ENCODE measurements at regions not wholly inside any gene's neighbourhood (a gene's known extent, or its start where the extent isn't known, plus 50 kb on each side); places are given as distances from the start of the nearest gene placed in this dataset.
A peak's percentile ranks its signal among the peaks of the same experiment; 100 is the strongest.

GRCh38 chr1:199338760-199339159, 688.8 kb upstream of the NR5A2 start:
- H3K4me1 ChIP-seq (ENCODE audit: control insufficient read depth, insufficient read depth, low read length) = no peaks in the 10 kb centered on the region
- H3K36me3 ChIP-seq (ENCODE audit: control insufficient read depth in 2 of 2, insufficient read depth in 1 of 2, low read length in 2 of 2) = no peaks in the 10 kb centered on the region
- POLR2A ChIA-PET = no interaction called here
- H3K9me3 ChIP-seq (ENCODE audit: control insufficient read depth, insufficient read depth, low read depth, low read length) = no peaks in the 10 kb centered on the region
- TF ChIP-seq ZNF274 (IDR thresholded peaks at IDR 0.05; ENCODE audit: low read length) (no peak), ZNF274 (tag by site-specific recombination; IDR thresholded peaks at IDR 0.05; ENCODE audit: borderline replicate concordance) (no peak), REPIN1 (tag by site-specific recombination; IDR thresholded peaks at IDR 0.05; ENCODE audit: low read depth) (no peak), ZNF114 (tag by site-specific recombination; IDR thresholded peaks at IDR 0.05) (no peak), ZIC2 (tag by site-specific recombination; IDR thresholded peaks at IDR 0.05) (no peak), ZNF398 (tag by site-specific recombination; IDR thresholded peaks at IDR 0.05) (no peak), ATF2 (tag by site-specific recombination; IDR thresholded peaks at IDR 0.05; ENCODE audit: low read depth) (peak; percentile 63; the same call in 1 of the 2 replicates)
- CTCF ChIA-PET = no interaction called here
- H3K27ac ChIP-seq (ENCODE audit: extremely low read depth, low read depth, low read length) = no peak overlapping the region
- H3K4me3 ChIP-seq (ENCODE audit: low read depth, low read length) = no peak overlapping the region

GRCh38 chr1:199352351-199352750, 675.2 kb upstream of the NR5A2 start:
- H3K27ac ChIP-seq (ENCODE audit: extremely low read depth, low read depth, low read length) = no peak overlapping the region
- no peaks in the 10 kb centered on the region for H3K4me1 ChIP-seq (ENCODE audit: control insufficient read depth, insufficient read depth, low read length)
- no peaks in the 10 kb centered on the region for H3K9me3 ChIP-seq (ENCODE audit: control insufficient read depth, insufficient read depth, low read depth, low read length)
- H3K36me3 ChIP-seq (ENCODE audit: control insufficient read depth in 2 of 2, insufficient read depth in 1 of 2, low read length in 2 of 2) = no peaks in the 10 kb centered on the region
- CTCF ChIA-PET = no interaction called here
- H3K4me3 ChIP-seq (ENCODE audit: low read depth, low read length) = no peak overlapping the region
- POLR2A ChIA-PET = no interaction called here
- no peak for TF ChIP-seq ZBTB1 (tag by site-specific recombination; IDR thresholded peaks at IDR 0.05)
- no peak for TF ChIP-seq ZNF596 (tag by site-specific recombination; IDR thresholded peaks at IDR 0.05)
- TF ChIP-seq ZNF37A (tag by site-specific recombination; IDR thresholded peaks at IDR 0.05) = no peak
- TF ChIP-seq GLI4 (tag by site-specific recombination; IDR thresholded peaks at IDR 0.05) = no peak
- TF ChIP-seq REST (tag by site-specific recombination; IDR thresholded peaks at IDR 0.05) = no peak
- no peak for TF ChIP-seq ZNF391 (tag by site-specific recombination; IDR thresholded peaks at IDR 0.05; ENCODE audit: borderline replicate concordance, low read depth)
- no peak for TF ChIP-seq ZNF518A (tag by site-specific recombination; conservative IDR thresholded peaks at IDR 0.05; ENCODE audit: low read depth)
- no peak for TF ChIP-seq SP7 (tag by site-specific recombination; IDR thresholded peaks at IDR 0.05)
- no peak for TF ChIP-seq ZNF843 (tag by site-specific recombination; IDR thresholded peaks at IDR 0.05)
- TF ChIP-seq MYNN (tag by site-specific recombination; IDR thresholded peaks at IDR 0.05; ENCODE audit: borderline replicate concordance) = no peak
- TF ChIP-seq ZBTB10 (tag by site-specific recombination; IDR thresholded peaks at IDR 0.05) = no peak

All from HEK293 (cell line).